AG04450 (cell line): ENCODE measurements at regions not wholly inside any gene's neighbourhood (a gene's known extent, or its start where the extent isn't known, plus 50 kb on each side); places are given as distances from the start of the nearest gene placed in this dataset.

Experiments
- CTCF ChIA-PET: fragments of 300-600, 350-600 bp; formaldehyde crosslinking; extraction: SDS; loops from one replicate; lab custom pipeline; 2022; ENCODE audit warnings: antibody characterized with exemption, inconsistent platforms; lab: Charles Lee
- POLR2A ChIA-PET: fragments of 350-600 bp; formaldehyde crosslinking; extraction: SDS; loops from one replicate; lab custom pipeline; 2021; ENCODE audit warnings: antibody characterized with exemption, inconsistent platforms; lab: Yijun Ruan, JAX
- DNase-seq: peaks from one replicate; pipeline ENCODE4 v3.0.0-alpha.2; 2011; ENCODE audit warnings: low read depth, low spot score
- H3K27ac ChIP-seq: one replicate; pipeline ENCODE4 v1.5.1; 2012; ENCODE audit warnings: low read depth, low read length, control low read depth
- H3K27me3 ChIP-seq: one replicate; pipeline ENCODE4 v1.6.0; 2012; ENCODE audit warnings: low read length; ENCODE audit not compliant: control insufficient read depth, insufficient read depth
- H3K4me3 ChIP-seq: 2 replicates; pipeline ENCODE4 v1.5.1; 2011; ENCODE audit warnings: mild to moderate bottlenecking, low read depth, low read length, control low read depth
- H3K9me3 ChIP-seq: 2 replicates; pipeline ENCODE4 v1.5.1; 2012; ENCODE audit warnings: low read length; ENCODE audit not compliant: control insufficient read depth, insufficient read depth
- CTCF ChIP-seq: IDR thresholded peaks from 2 replicates; pipeline ENCODE4 v1.5.1; 2011; ENCODE audit warnings: low read depth, low read length, control low read depth, inconsistent platforms

- DNase-seq: no peak
- Histone ChIP-seq H3K4me3 (no peak overlapping the region), H3K27ac (no peak overlapping the region), H3K27me3 (no peaks in the 10 kb centered on the region), H3K9me3 (no peaks in the 10 kb centered on the region)
- ChIA-PET POLR2A (no interaction called here), CTCF (no interaction called here)
- no peak for TF ChIP-seq CTCF
Measured at GRCh38 chr2:83725735-83726134, 733.3 kb downstream of the SUCLG1 start.

- TF ChIP-seq CTCF: no peak
- no peak overlapping the region for H3K27ac ChIP-seq
- DNase-seq: no peak
- H3K9me3 ChIP-seq: no peaks in the 10 kb centered on the region
- H3K27me3 ChIP-seq: no peaks in the 10 kb centered on the region
- ChIA-PET POLR2A (no interaction called here), CTCF (no interaction called here)
- H3K4me3 ChIP-seq: no peak overlapping the region
Measured at GRCh38 chr2:83705146-83705545, 753.9 kb downstream of the SUCLG1 start.

- H3K27me3 ChIP-seq: no peaks in the 10 kb centered on the region
- no peak for TF ChIP-seq CTCF
- H3K9me3 ChIP-seq: no peaks in the 10 kb centered on the region
- no peak for DNase-seq
- H3K27ac ChIP-seq: no peak overlapping the region
- ChIA-PET POLR2A (no interaction called here), CTCF (no interaction called here)
- no peak overlapping the region for H3K4me3 ChIP-seq
Measured at GRCh38 chr2:83703598-83703997, 755.5 kb downstream of the SUCLG1 start.

GRCh38 chr2:83696838-83697237 lies 762.2 kb downstream of the SUCLG1 start:
- H3K27ac ChIP-seq: no peak overlapping the region
- POLR2A ChIA-PET: no interaction called here
- H3K9me3 ChIP-seq: peaks cover 3% of the 10 kb centered on the region; the same call in 1 of the 2 replicates
- no peak overlapping the region for H3K4me3 ChIP-seq
- no peak for DNase-seq
- H3K27me3 ChIP-seq: no peaks in the 10 kb centered on the region
- TF ChIP-seq CTCF: no peak
- CTCF ChIA-PET: no interaction called here

GRCh38 chr2:83695530-83695929 lies 763.5 kb downstream of the SUCLG1 start:
- CTCF ChIA-PET: no interaction called here

More at GRCh38 chr2:83695530-83695929, 763.5 kb downstream of the SUCLG1 start:
- Histone ChIP-seq H3K27ac (no peak overlapping the region), H3K4me3 (no peak overlapping the region), H3K9me3 (peaks cover 3% of the 10 kb centered on the region; the same call in 1 of the 2 replicates), H3K27me3 (no peaks in the 10 kb centered on the region)
- TF ChIP-seq CTCF: no peak
- no peak for DNase-seq
- POLR2A ChIA-PET: no interaction called here
